GM10266 (cell line): ENCODE measurements at regions not wholly inside any gene's neighbourhood (a gene's known extent, or its start where the extent isn't known, plus 50 kb on each side); places are given as distances from the start of the nearest gene placed in this dataset.

ENCODE experiments used
- DNase-seq: peaks from one replicate; pipeline ENCODE4 v3.0.0; 2012; ENCODE audit errors: extremely low spot score
- TF ChIP-seq, protein P1 (sequence below): IDR thresholded peaks from 2 replicates; pipeline ENCODE4 v1.5.1; 2012; ENCODE audit warnings: mild to moderate bottlenecking, low read depth; ENCODE audit not compliant: control insufficient read depth, insufficient read depth; ENCODE audit errors: missing control alignments

DNA sequence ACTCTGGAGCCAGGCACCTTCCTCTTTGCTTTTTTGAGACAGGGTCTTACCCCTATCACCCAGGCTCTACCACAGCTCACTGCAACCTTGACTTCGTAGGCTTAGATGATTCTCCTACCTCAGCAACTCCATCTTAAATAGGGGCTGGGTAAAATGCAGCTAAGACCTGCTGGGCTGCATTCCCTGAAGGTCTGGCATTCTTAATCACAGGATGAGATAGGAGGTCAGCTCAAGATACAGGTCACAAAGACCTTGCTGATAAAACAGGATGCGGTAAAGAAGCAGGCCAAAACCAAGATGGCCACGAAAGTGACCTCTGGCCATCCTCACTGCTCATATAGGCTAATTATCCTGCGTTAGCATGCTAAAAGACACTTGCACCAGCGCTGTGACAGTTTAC is 770.8 kb upstream of the PRKX start:
- DNase-seq, result no peak
- TF ChIP-seq, protein P1, sequence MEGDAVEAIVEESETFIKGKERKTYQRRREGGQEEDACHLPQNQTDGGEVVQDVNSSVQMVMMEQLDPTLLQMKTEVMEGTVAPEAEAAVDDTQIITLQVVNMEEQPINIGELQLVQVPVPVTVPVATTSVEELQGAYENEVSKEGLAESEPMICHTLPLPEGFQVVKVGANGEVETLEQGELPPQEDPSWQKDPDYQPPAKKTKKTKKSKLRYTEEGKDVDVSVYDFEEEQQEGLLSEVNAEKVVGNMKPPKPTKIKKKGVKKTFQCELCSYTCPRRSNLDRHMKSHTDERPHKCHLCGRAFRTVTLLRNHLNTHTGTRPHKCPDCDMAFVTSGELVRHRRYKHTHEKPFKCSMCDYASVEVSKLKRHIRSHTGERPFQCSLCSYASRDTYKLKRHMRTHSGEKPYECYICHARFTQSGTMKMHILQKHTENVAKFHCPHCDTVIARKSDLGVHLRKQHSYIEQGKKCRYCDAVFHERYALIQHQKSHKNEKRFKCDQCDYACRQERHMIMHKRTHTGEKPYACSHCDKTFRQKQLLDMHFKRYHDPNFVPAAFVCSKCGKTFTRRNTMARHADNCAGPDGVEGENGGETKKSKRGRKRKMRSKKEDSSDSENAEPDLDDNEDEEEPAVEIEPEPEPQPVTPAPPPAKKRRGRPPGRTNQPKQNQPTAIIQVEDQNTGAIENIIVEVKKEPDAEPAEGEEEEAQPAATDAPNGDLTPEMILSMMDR, result no peak

GRCh38 chrX:4451591-4451990 is 738.1 kb upstream of the PRKX start:
- DNase-seq, result no peak
- TF ChIP-seq, protein P1, result no peak

- TF ChIP-seq, protein P1, result no peak
- no peak for DNase-seq
These were observed 736.7 kb upstream of the PRKX start for GRCh38 chrX:4450177-4450576.

GRCh38 chrX:4435905-4436304 is 722.5 kb upstream of the PRKX start:
- DNase-seq, result no peak
- TF ChIP-seq, protein P1, result no peak

- TF ChIP-seq, protein P1, result no peak
- DNase-seq, result no peak
These were observed 684.0 kb upstream of the PRKX start for GRCh38 chrX:4397471-4397870.

GRCh38 chrX:4382273-4382672 is 668.8 kb upstream of the PRKX start:
- TF ChIP-seq, protein P1, result no peak
- no peak for DNase-seq

GRCh38 chrX:4380710-4381109 is 667.3 kb upstream of the PRKX start:
- TF ChIP-seq, protein P1, result no peak
- no peak for DNase-seq
